ENCODE measurements at regions not wholly inside any gene's neighbourhood (a gene's known extent, or its start where the extent isn't known, plus 50 kb on each side); places are given as distances from the start of the nearest gene placed in this dataset.
A peak's percentile ranks its signal among the peaks of the same experiment; 100 is the strongest.

GRCh38 chr6:14517516-14518105, 400.0 kb downstream of the CD83 start:
- Histone ChIP-seq H3K27ac (ENCODE audit: low read depth, low read length) (no peak overlapping the region), H3K36me3 (ENCODE audit: insufficient read depth, low read length) (no peaks in the 10 kb centered on the region), H2AFZ (ENCODE audit: low read length) (no peak overlapping the region), H4K20me1 (ENCODE audit: insufficient read depth, low read length) (no peaks in the 10 kb centered on the region), H3K4me2 (ENCODE audit: insufficient read depth, low read length) (peak overlapping the region; percentile 25), H3K27me3 (ENCODE audit: insufficient read depth, low read length) (no peaks in the 10 kb centered on the region), H3K9me3 (ENCODE audit: low read depth, low read length) (no peaks in the 10 kb centered on the region), H3K4me1 (ENCODE audit: insufficient read depth, low read length) (no peaks in the 10 kb centered on the region), H3K4me3 (ENCODE audit: insufficient read depth, low read length) (no peak overlapping the region), H3K79me2 (ENCODE audit: insufficient read depth, low read length) (no peaks in the 10 kb centered on the region)
- no peak for DNase-seq (ENCODE audit: insufficient read length, low spot score, missing footprints)
- TF ChIP-seq, protein P1, sequence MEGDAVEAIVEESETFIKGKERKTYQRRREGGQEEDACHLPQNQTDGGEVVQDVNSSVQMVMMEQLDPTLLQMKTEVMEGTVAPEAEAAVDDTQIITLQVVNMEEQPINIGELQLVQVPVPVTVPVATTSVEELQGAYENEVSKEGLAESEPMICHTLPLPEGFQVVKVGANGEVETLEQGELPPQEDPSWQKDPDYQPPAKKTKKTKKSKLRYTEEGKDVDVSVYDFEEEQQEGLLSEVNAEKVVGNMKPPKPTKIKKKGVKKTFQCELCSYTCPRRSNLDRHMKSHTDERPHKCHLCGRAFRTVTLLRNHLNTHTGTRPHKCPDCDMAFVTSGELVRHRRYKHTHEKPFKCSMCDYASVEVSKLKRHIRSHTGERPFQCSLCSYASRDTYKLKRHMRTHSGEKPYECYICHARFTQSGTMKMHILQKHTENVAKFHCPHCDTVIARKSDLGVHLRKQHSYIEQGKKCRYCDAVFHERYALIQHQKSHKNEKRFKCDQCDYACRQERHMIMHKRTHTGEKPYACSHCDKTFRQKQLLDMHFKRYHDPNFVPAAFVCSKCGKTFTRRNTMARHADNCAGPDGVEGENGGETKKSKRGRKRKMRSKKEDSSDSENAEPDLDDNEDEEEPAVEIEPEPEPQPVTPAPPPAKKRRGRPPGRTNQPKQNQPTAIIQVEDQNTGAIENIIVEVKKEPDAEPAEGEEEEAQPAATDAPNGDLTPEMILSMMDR (IDR thresholded peaks at IDR 0.05; ENCODE audit: extremely low read depth, low read depth, low read length) = no peak

GRCh38 chr6:14518515-14519217, 401.1 kb downstream of the CD83 start:
- Histone ChIP-seq H3K4me3 (ENCODE audit: insufficient read depth, low read length) (no peak overlapping the region), H3K9me3 (ENCODE audit: low read depth, low read length) (no peaks in the 10 kb centered on the region), H2AFZ (ENCODE audit: low read length) (no peak overlapping the region), H4K20me1 (ENCODE audit: insufficient read depth, low read length) (no peaks in the 10 kb centered on the region), H3K4me1 (ENCODE audit: insufficient read depth, low read length) (no peaks in the 10 kb centered on the region), H3K79me2 (ENCODE audit: insufficient read depth, low read length) (no peaks in the 10 kb centered on the region), H3K36me3 (ENCODE audit: insufficient read depth, low read length) (no peaks in the 10 kb centered on the region), H3K27me3 (ENCODE audit: insufficient read depth, low read length) (no peaks in the 10 kb centered on the region), H3K27ac (ENCODE audit: low read depth, low read length) (no peak overlapping the region), H3K4me2 (ENCODE audit: insufficient read depth, low read length) (no peak overlapping the region)
- TF ChIP-seq, protein P1 (IDR thresholded peaks at IDR 0.05; ENCODE audit: extremely low read depth, low read depth, low read length) = no peak
- DNase-seq (ENCODE audit: insufficient read length, low spot score, missing footprints) = no peak

DNA sequence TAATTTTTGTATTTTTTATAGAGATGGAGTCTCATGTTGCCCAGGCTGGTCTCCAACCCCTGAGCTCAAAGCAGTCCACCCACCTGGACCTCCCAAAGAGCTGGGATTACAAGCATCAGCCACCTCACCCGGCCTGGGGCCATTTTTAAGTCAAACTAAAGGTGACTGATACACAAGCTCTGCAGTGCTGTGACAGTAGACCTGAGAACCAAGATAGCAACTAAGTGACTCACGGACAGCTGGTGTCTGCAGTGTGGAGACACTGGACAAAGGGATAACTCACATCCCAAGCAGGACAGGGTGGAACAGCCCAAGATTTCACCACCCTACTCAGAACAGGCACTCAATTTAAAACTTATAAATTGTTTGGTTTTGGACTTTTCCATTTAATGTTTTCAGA, 402.5 kb downstream of the CD83 start:
- TF ChIP-seq, protein P1 (IDR thresholded peaks at IDR 0.05; ENCODE audit: extremely low read depth, low read depth, low read length) = no peak
- H3K9me3 ChIP-seq (ENCODE audit: low read depth, low read length) = no peaks in the 10 kb centered on the region
- H3K4me2 ChIP-seq (ENCODE audit: insufficient read depth, low read length) = no peak overlapping the region
- no peaks in the 10 kb centered on the region for H3K27me3 ChIP-seq (ENCODE audit: insufficient read depth, low read length)
- H3K4me1 ChIP-seq (ENCODE audit: insufficient read depth, low read length) = peaks cover 11% of the 10 kb centered on the region
- H3K27ac ChIP-seq (ENCODE audit: low read depth, low read length) = no peak overlapping the region
- H3K4me3 ChIP-seq (ENCODE audit: insufficient read depth, low read length) = no peak overlapping the region
- no peak overlapping the region for H2AFZ ChIP-seq (ENCODE audit: low read length)
- H3K79me2 ChIP-seq (ENCODE audit: insufficient read depth, low read length) = no peaks in the 10 kb centered on the region
- no peak for DNase-seq (ENCODE audit: insufficient read length, low spot score, missing footprints)
- H3K36me3 ChIP-seq (ENCODE audit: insufficient read depth, low read length) = no peaks in the 10 kb centered on the region
- H4K20me1 ChIP-seq (ENCODE audit: insufficient read depth, low read length) = no peaks in the 10 kb centered on the region

GRCh38 chr6:14520536-14520935, 403.0 kb downstream of the CD83 start:
- H2AFZ ChIP-seq (ENCODE audit: low read length) = no peak overlapping the region
- no peaks in the 10 kb centered on the region for H3K79me2 ChIP-seq (ENCODE audit: insufficient read depth, low read length)
- H3K9me3 ChIP-seq (ENCODE audit: low read depth, low read length) = no peaks in the 10 kb centered on the region
- no peak overlapping the region for H3K4me2 ChIP-seq (ENCODE audit: insufficient read depth, low read length)
- no peak for DNase-seq (ENCODE audit: insufficient read length, low spot score, missing footprints)
- no peaks in the 10 kb centered on the region for H3K36me3 ChIP-seq (ENCODE audit: insufficient read depth, low read length)
- TF ChIP-seq, protein P1 (IDR thresholded peaks at IDR 0.05; ENCODE audit: extremely low read depth, low read depth, low read length) = no peak
- H3K27ac ChIP-seq (ENCODE audit: low read depth, low read length) = no peak overlapping the region
- peaks cover 11% of the 10 kb centered on the region for H3K4me1 ChIP-seq (ENCODE audit: insufficient read depth, low read length)
- no peaks in the 10 kb centered on the region for H3K27me3 ChIP-seq (ENCODE audit: insufficient read depth, low read length)
- no peak overlapping the region for H3K4me3 ChIP-seq (ENCODE audit: insufficient read depth, low read length)
- no peaks in the 10 kb centered on the region for H4K20me1 ChIP-seq (ENCODE audit: insufficient read depth, low read length)
